Suppressor macrophage treated with lipopolysaccharide for 1 hour (primary cell): ENCODE measurements at regions not wholly inside any gene's neighbourhood (a gene's known extent, or its start where the extent isn't known, plus 50 kb on each side); places are given as distances from the start of the nearest gene placed in this dataset.
"Not testable (repeated sequence)": the region's sequence is repeated elsewhere in the genome, so short reads cannot be mapped to it uniquely, and the experiment has no call there.

Experiments used
- DNase-seq, 3 donors: peaks; one replicate each; pipeline ENCODE4 v3.0.0-alpha.2; 2020 to 2022

GRCh38 chr13:88739195-88739594 lies 1068.0 kb downstream of the SLITRK5 start:
- no peak for DNase-seq

DNA sequence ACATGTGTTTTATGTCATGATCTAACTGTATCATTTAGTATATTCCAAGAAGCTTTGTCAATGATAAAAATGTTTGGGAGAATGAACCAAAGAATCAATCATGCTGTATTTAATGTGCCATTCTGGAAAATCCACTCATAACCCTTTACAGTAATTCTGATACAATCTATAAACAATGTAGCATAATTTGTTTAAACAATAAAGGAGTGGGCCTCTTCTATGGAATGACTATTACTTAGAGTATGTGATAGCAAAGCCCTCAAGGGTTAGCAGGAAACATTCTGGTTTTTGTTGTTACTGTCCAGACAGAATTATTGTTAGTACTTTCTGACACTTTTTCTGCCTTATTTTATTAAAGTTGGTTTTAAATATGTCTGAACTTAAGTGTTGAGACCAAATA lies 1073.1 kb downstream of the SLITRK5 start:
- no peak for DNase-seq

- no peak for DNase-seq
Observed at GRCh38 chr13:88745011-88745410, 1073.8 kb downstream of the SLITRK5 start.

DNA sequence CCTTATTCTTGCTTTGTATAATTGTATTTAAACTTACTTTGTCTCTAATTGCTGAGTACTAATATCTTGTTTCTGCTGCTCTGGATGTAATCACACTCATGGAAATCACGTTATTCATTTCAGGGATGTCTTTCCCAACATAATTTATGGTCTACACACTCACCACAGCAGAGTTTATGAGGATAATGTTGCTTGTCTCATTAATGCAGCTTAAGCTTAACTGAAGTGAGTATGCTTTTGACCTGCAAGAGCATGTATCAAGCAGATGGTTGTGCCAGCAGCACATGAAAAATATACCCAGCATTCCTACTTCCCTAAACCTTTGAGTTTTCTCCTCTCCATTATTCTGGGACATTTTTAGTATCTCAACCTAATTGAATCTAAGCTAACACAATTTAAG lies 1080.9 kb downstream of the SLITRK5 start:
- DNase-seq: no peak

DNA sequence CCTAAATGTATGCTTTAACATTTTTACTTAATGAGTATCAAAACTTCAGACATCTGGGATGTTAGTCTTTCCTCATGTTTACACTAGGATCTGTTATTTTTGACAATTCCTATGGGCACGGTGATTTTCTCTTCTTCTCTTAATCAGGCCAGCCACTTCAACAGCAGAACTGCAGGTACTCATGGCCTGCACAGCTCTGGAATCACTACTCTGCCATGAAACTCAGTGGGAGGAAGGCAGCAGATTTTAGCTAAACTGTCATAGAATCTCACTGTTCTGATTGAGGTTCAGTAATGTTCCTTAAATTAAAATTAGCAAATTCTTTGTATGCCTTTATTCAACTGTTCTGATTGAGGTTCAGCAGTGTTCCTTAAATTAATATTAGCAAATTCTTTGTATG lies 1083.0 kb downstream of the SLITRK5 start:
- no peak for DNase-seq

GRCh38 chr13:88761145-88761544 lies 1090.0 kb downstream of the SLITRK5 start:
- DNase-seq: no peak

GRCh38 chr13:88764103-88764502 lies 1092.9 kb downstream of the SLITRK5 start:
- DNase-seq: no peak

GRCh38 chr13:88800505-88800904 lies 1129.3 kb downstream of the SLITRK5 start:
- no peak for DNase-seq

- DNase-seq: no peak
Observed at GRCh38 chr13:88801361-88801760, 1130.2 kb downstream of the SLITRK5 start.

DNA sequence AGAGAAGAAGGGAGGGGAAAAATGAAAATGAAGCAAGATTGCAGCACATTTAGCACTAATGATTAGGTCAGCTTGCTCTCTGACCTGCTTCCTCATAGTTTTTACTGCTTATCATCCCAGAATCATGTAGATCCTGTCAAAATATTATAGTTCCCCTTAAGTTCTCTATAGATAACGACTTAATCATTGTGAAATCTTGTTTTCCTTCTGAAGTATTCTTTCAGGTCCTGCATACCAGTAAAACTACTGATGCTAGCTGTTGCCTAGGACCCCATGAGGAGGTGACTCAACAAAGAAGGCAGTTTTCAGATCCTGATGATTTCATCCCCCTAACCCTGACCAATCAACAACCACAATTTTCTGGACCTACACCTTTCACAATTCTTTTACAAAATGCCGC lies 1131.7 kb downstream of the SLITRK5 start:
- DNase-seq: no peak

DNA sequence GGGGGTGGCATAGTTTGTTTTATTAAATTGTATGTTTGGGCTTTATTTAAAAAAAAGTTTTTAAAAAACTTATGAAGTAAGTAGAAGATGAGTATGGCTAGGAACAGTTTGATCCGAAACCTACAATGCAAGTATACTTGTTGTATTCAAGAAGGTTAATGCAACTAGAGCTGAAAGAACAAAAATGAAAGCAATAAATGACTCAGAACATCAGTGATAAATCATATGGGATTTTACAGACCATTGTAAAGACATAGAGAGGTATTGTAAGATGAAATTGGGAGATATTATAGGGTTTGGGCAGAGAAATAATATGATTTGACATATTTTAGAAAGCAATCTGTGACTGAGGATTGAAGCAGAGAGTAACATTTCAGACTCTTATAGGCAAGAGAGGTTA lies 1135.3 kb downstream of the SLITRK5 start:
- DNase-seq: no peak

GRCh38 chr13:88817560-88817959 lies 1146.4 kb downstream of the SLITRK5 start:
- no peak for DNase-seq

- DNase-seq: no peak
Observed at GRCh38 chr13:88823114-88823513, 1151.9 kb downstream of the SLITRK5 start.

GRCh38 chr13:88824218-88824617 lies 1153.0 kb downstream of the SLITRK5 start:
- no peak for DNase-seq

GRCh38 chr13:88840085-88840484 lies 1168.9 kb downstream of the SLITRK5 start:
- DNase-seq: no peak

GRCh38 chr13:88852293-88852692 lies 1181.1 kb downstream of the SLITRK5 start:
- DNase-seq: not testable (repeated sequence)

- DNase-seq: no peak
Observed at GRCh38 chr13:88857256-88857655, 1186.1 kb downstream of the SLITRK5 start.

DNA sequence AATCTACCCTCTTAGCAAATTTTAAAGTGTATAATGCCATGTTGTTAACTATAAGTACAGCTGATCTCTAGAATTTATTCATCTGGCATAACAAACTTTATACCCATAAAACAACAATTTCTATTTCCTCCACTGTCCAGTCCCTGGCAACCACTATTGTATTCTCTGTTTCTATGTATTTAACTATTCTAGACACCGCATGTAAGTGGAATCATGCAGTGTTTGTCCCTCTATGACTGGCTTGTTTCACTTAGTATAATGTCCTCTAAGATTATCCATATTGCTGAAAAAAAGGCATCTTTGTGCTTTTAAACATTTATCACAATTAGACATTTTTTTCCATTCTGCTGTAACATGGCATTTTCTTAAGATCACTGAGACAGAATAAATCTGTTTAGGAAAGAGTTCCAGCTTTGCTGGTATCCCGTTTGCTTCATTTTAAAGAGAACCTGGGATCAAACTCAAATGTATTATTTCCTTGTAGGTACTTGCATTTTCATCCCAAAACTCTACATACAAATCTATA lies 1191.0 kb downstream of the SLITRK5 start:
- DNase-seq: no peak

- no peak for DNase-seq
Observed at GRCh38 chr13:88863116-88863515, 1191.9 kb downstream of the SLITRK5 start.

- DNase-seq: no peak
Observed at GRCh38 chr13:88866195-88866594, 1195.0 kb downstream of the SLITRK5 start.

DNA sequence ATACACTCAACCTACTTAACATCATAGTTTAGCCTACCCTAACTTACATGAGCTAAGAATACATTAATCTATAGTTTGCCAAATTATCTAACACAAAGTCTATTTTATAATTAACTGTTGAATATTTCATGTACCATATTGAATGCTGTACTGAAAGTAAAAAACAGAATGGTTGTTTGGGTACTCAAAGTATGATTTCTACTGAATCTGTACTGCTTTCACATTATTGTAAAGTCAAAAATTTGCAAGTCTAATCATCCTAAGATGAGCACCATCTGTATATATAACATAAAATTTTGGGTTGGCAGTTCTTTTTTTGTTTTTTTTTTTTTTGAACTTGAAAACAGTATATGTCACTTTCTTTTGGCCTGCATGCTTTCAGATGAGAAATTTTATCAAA lies 1212.6 kb downstream of the SLITRK5 start:
- DNase-seq: no peak

GRCh38 chr13:88887045-88887662 lies 1216.0 kb downstream of the SLITRK5 start:
- DNase-seq: no peak

- DNase-seq: no peak
Observed at GRCh38 chr13:88895261-88895941, 1224.2 kb downstream of the SLITRK5 start.

- DNase-seq: no peak
Observed at GRCh38 chr13:88896466-88896865, 1225.3 kb downstream of the SLITRK5 start.

DNA sequence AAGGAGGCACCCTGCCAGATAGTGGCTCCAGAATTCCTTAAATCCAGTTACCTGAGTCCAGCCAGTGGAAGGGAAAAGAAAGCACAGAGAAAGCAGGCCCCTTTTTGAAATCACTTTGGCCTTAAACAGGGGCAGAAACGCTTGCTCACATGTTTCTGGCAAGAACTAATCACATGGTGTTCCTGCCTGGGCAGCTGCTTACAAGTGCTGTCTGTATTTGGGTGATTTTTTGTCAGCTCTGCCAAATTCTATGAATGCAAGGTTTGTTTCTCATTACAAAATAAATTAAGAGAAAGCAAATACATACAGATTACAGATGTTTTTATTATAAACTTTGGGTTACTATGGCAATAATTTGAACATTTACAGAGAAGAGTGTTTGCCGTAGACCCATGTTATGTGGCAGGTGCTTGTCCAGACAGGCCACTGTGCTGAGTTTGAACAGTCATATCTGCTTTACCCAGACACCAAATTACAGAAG lies 1237.8 kb downstream of the SLITRK5 start:
- DNase-seq: no peak
